ENCODE measurements at regions not wholly inside any gene's neighbourhood (a gene's known extent, or its start where the extent isn't known, plus 50 kb on each side); places are given as distances from the start of the nearest gene placed in this dataset.
"Not testable (repeated sequence)": the region's sequence is repeated elsewhere in the genome, so short reads cannot be mapped to it uniquely, and the experiment has no call there.

DNA sequence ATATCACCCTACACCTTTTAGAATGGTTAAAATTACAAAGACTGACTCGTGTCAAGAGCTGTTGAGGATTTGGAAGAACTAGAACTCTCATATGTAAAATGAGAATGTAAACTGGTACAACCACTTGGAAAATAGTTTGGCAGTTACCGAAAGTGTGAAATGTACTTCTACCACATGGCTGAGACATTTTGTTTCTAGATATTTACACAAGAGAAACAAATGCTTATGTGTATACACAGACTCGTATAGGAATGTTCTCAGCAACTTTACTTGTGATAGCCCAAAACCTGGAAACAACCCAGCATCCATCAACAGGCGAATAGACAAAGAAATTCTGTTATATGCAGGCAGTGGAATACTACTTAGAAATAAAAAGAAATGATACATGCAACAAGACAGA lies 103.0 kb downstream of the BRMS1L start:
- TF ChIP-seq, protein P1, sequence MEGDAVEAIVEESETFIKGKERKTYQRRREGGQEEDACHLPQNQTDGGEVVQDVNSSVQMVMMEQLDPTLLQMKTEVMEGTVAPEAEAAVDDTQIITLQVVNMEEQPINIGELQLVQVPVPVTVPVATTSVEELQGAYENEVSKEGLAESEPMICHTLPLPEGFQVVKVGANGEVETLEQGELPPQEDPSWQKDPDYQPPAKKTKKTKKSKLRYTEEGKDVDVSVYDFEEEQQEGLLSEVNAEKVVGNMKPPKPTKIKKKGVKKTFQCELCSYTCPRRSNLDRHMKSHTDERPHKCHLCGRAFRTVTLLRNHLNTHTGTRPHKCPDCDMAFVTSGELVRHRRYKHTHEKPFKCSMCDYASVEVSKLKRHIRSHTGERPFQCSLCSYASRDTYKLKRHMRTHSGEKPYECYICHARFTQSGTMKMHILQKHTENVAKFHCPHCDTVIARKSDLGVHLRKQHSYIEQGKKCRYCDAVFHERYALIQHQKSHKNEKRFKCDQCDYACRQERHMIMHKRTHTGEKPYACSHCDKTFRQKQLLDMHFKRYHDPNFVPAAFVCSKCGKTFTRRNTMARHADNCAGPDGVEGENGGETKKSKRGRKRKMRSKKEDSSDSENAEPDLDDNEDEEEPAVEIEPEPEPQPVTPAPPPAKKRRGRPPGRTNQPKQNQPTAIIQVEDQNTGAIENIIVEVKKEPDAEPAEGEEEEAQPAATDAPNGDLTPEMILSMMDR (IDR thresholded peaks at IDR 0.05), result no peak
- H3K4me1 ChIP-seq, result no peaks in the 10 kb centered on the region
- no peak overlapping the region for H3K27ac ChIP-seq
- no peaks in the 10 kb centered on the region for H3K27me3 ChIP-seq
- no peaks in the 10 kb centered on the region for H3K36me3 ChIP-seq
- DNase-seq (ENCODE audit: low spot score in 2 of 2), result no peak
- H3K9me3 ChIP-seq, result no peaks in the 10 kb centered on the region
- intact Hi-C loops (cut with DNase I), result no loop called here
- H3K4me3 ChIP-seq, result no peak overlapping the region

DNA sequence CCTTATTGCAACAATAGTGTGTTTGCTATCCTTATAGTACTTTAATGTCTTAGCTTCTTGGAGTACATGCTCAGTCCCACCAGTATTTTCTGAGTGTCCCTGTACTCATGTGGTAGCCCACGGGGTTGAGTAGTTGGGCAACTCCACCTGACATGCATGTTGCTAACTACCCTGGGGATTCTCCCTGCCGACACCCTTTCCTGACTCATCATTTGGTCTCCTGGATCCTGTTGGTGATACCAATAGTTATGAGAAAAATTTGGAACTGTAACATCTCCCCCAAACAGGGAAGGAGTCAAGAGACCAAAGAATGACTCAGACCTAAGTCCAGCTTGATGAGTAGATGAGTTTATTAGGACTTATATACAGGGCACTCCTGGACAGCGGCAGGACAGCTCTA lies 101.6 kb downstream of the BRMS1L start:
- TF ChIP-seq, protein P1 (IDR thresholded peaks at IDR 0.05), result no peak
- Histone ChIP-seq H3K4me3 (no peak overlapping the region), H3K27me3 (no peaks in the 10 kb centered on the region), H3K27ac (no peak overlapping the region), H3K4me1 (no peaks in the 10 kb centered on the region), H3K9me3 (no peaks in the 10 kb centered on the region), H3K36me3 (no peaks in the 10 kb centered on the region)
- intact Hi-C loops (cut with DNase I), result no loop called here
- no peak for DNase-seq (ENCODE audit: low spot score in 2 of 2)

DNA sequence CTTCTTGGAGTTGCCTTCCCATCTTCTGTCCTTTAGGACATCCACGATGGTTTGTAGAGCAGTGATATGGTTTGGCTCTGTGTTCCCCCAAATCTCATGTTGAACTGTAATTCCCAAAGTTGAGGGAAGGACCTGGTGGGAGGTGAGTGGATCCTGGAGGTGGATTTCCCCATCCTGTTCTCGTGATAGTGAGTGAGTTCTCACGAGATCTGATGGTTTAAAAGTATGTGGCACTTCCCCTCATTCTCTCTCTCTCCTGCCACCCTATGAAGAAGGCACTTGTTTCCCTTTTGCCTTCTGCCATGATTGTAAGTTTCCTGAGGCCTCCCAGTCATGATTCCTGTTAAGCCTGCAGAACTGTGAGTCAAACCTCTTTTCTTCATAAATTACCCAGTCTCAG lies 99.2 kb downstream of the BRMS1L start:
- no peaks in the 10 kb centered on the region for H3K9me3 ChIP-seq
- no peaks in the 10 kb centered on the region for H3K36me3 ChIP-seq
- no peak for DNase-seq (ENCODE audit: low spot score in 2 of 2)
- intact Hi-C loops (cut with DNase I), result no loop called here
- H3K4me1 ChIP-seq, result no peaks in the 10 kb centered on the region
- TF ChIP-seq, protein P1 (IDR thresholded peaks at IDR 0.05), result no peak
- H3K27ac ChIP-seq, result no peak overlapping the region
- no peaks in the 10 kb centered on the region for H3K27me3 ChIP-seq
- H3K4me3 ChIP-seq, result no peak overlapping the region

DNA sequence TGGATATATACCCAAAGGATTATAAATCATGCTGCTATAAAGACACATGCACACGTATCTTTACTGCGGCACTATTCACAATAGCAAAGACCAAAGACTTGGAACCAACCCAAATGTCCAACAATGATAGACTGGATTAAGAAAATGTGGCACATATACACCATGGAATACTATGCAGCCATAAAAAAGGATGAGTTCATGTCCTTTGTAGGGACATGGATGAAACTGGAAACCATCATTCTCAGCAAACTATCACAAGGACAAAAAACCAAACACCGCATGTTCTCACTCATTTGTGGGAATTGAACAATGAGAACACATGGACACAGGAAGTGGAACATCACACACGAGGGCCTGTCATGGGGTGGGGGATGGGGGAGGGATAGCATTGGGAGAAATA lies 96.5 kb downstream of the BRMS1L start:
- H3K9me3 ChIP-seq; DNase-seq (ENCODE audit: low spot score in 2 of 2); intact Hi-C loops (cut with DNase I); H3K4me1 ChIP-seq; H3K27ac ChIP-seq; H3K4me3 ChIP-seq; H3K27me3 ChIP-seq; H3K36me3 ChIP-seq: not testable (repeated sequence)

DNA sequence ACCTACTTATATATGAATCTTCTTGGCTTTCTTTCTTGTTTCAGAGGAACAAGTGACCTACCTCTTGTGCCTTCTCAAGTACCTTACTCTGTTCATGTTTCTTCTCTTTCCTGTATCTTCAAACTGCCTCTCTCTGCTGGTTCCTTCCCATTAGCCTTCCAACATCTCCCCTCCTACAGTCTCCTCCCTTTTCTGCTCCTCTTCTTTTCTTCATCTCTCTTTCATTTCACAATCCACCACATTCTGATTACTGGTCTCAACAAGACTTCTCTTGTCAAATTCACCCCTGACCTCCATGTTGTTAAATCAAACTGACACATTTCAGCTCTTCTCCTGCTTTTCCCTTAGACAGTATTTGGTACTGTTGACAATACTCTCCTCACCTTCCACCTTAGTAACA lies 95.6 kb downstream of the BRMS1L start:
- H3K36me3 ChIP-seq, result no peaks in the 10 kb centered on the region
- H3K4me3 ChIP-seq, result no peak overlapping the region
- intact Hi-C loops (cut with DNase I), result no loop called here
- no peak overlapping the region for H3K27ac ChIP-seq
- TF ChIP-seq, protein P1 (IDR thresholded peaks at IDR 0.05), result no peak
- H3K9me3 ChIP-seq, result no peaks in the 10 kb centered on the region
- no peak for DNase-seq (ENCODE audit: low spot score in 2 of 2)
- no peaks in the 10 kb centered on the region for H3K4me1 ChIP-seq
- H3K27me3 ChIP-seq, result no peaks in the 10 kb centered on the region

Data from ascending aorta (tissue), 2 donors.